ENCODE measurements at regions not wholly inside any gene's neighbourhood (a gene's known extent, or its start where the extent isn't known, plus 50 kb on each side); places are given as distances from the start of the nearest gene placed in this dataset.
A peak's percentile ranks its signal among the peaks of the same experiment; 100 is the strongest.

DNA sequence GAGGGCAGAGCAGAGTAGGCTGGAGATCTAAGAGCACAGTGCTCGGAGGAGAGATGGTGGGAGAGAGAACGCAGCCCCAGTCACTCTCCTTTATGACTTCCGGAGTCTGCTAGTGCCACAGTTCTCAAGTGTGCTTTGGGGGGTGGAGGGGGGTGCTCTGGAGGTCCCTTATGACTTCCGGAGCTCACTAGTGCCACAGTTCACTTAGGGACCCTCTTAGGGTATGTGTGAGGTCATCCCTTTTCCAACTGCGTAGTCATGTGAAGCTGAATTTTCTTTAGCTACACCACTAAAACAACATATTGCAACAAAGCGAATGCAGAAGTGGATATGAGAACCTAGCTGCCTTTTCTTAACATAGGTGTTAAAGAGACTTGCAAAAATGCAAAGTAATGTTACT is 153.7 kb upstream of the KCTD1 start:
- no peak overlapping the region for H3K4me3 ChIP-seq (ENCODE audit: low read depth, low read length)
- H2AFZ ChIP-seq (ENCODE audit: low read length, unreplicated experiment): no peak overlapping the region
- H3K27ac ChIP-seq (ENCODE audit: low read depth, low read length): no peak overlapping the region
- H3K27me3 ChIP-seq (ENCODE audit: insufficient read depth, low read length): peaks cover 30% of the 10 kb centered on the region; the same call in 1 of the 2 replicates
- no peaks in the 10 kb centered on the region for H3K79me2 ChIP-seq (ENCODE audit: control insufficient read depth, insufficient read depth, low read length, unreplicated experiment)
- no peaks in the 10 kb centered on the region for H3K36me3 ChIP-seq (ENCODE audit: insufficient read depth, low read length)
- H3K4me1 ChIP-seq (ENCODE audit: control insufficient read depth, insufficient read depth, low read length, unreplicated experiment): no peaks in the 10 kb centered on the region

DNA sequence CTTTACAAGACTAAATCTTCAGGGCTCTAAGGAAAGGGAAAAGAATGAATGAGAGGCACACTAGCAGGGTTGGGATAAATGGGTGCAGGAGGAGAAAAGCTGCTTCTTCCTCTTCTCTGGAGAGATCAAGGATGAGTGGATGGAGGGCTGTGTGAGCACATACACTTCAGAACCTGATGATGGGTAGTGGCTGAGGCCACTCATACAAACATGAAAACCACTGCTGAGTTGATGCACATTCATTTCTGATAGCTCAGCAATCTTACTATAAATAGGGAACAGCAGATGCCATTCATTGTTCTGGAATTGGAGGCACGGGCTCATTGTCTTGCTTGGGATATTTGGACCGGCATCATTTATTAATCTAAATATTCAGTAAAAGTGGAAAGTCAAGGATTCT is 152.4 kb upstream of the KCTD1 start:
- Histone ChIP-seq H3K4me3 (ENCODE audit: low read depth, low read length) (no peak overlapping the region), H3K27ac (ENCODE audit: low read depth, low read length) (no peak overlapping the region), H3K79me2 (ENCODE audit: control insufficient read depth, insufficient read depth, low read length, unreplicated experiment) (no peaks in the 10 kb centered on the region), H3K36me3 (ENCODE audit: insufficient read depth, low read length) (no peaks in the 10 kb centered on the region), H3K4me1 (ENCODE audit: control insufficient read depth, insufficient read depth, low read length, unreplicated experiment) (no peaks in the 10 kb centered on the region), H3K27me3 (ENCODE audit: insufficient read depth, low read length) (peaks cover 21% of the 10 kb centered on the region; the same call in 1 of the 2 replicates), H2AFZ (ENCODE audit: low read length, unreplicated experiment) (no peak overlapping the region)

GRCh38 chr18:26700201-26700600 is 151.8 kb upstream of the KCTD1 start:
- Histone ChIP-seq H3K79me2 (ENCODE audit: control insufficient read depth, insufficient read depth, low read length, unreplicated experiment) (no peaks in the 10 kb centered on the region), H3K36me3 (ENCODE audit: insufficient read depth, low read length) (no peaks in the 10 kb centered on the region), H3K4me3 (ENCODE audit: low read depth, low read length) (no peak overlapping the region), H2AFZ (ENCODE audit: low read length, unreplicated experiment) (no peak overlapping the region), H3K27ac (ENCODE audit: low read depth, low read length) (no peak overlapping the region), H3K27me3 (ENCODE audit: insufficient read depth, low read length) (peaks cover 25% of the 10 kb centered on the region), H3K4me1 (ENCODE audit: control insufficient read depth, insufficient read depth, low read length, unreplicated experiment) (no peaks in the 10 kb centered on the region)

DNA sequence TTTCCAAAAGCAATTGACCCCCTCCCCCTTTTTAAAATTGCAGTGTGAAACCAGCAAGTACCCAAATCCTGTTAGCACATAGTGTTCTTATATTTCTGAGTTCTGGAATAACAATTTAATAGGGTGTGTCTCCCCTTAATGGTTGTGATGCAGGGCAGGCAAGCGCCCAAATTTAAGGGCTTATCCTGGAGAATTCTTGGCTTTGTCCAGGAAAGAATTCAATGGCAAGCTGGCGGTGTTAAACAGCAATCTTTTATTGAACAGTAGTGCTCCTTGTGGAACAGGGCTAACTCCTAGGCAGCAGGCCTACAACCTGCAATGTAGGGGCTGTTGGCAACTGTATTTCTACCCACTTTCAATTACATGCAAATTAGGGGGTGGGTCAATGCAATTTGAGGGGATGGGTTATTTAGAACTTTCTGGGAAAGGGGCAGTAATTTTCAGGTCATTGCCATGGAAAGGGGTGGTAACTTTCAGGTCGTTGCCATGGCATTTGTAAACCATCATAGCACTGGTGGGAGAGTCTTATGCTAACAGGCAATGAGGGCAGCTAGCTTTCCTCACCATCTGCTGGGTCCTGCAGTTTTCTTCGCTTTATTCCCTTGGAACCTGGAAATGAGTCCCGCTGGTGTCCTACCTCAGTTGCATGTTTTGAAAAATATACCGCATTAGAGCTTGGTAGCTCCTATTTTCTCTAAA is 149.0 kb upstream of the KCTD1 start:
- Histone ChIP-seq H2AFZ (ENCODE audit: low read length, unreplicated experiment) (no peak overlapping the region), H3K27me3 (ENCODE audit: insufficient read depth, low read length) (peaks cover 17% of the 10 kb centered on the region), H3K36me3 (ENCODE audit: insufficient read depth, low read length) (no peaks in the 10 kb centered on the region), H3K4me3 (ENCODE audit: low read depth, low read length) (no peak overlapping the region), H3K79me2 (ENCODE audit: control insufficient read depth, insufficient read depth, low read length, unreplicated experiment) (no peaks in the 10 kb centered on the region), H3K4me1 (ENCODE audit: control insufficient read depth, insufficient read depth, low read length, unreplicated experiment) (no peaks in the 10 kb centered on the region), H3K27ac (ENCODE audit: low read depth, low read length) (no peak overlapping the region)

DNA sequence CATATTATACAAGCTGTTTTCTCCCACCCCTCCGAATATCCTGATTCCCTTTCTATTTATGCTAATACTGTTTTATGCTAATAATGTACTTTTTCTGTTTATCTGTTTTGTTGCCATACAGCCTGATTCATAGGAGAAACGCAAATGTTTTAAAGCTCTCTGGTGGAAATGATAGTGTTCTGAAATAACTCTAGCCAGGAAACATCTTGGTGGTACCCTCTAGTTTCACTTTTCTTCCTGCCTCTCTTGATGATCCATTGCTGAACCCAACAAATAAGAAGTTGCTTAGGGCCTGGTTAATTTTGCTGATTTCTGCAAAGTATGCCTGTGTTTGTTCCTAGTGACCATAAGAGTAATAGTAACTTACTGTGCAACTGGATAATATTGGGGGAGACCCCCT is 148.4 kb upstream of the KCTD1 start:
- Histone ChIP-seq H3K79me2 (ENCODE audit: control insufficient read depth, insufficient read depth, low read length, unreplicated experiment) (no peaks in the 10 kb centered on the region), H3K36me3 (ENCODE audit: insufficient read depth, low read length) (no peaks in the 10 kb centered on the region), H3K4me1 (ENCODE audit: control insufficient read depth, insufficient read depth, low read length, unreplicated experiment) (no peaks in the 10 kb centered on the region)

GRCh38 chr18:26696308-26696707 is 148.0 kb upstream of the KCTD1 start:
- no peak overlapping the region for H3K27ac ChIP-seq (ENCODE audit: low read depth, low read length)
- H3K4me3 ChIP-seq (ENCODE audit: low read depth, low read length): no peak overlapping the region
- H2AFZ ChIP-seq (ENCODE audit: low read length, unreplicated experiment): peak overlapping the region; percentile 41
- H3K4me1 ChIP-seq (ENCODE audit: control insufficient read depth, insufficient read depth, low read length, unreplicated experiment): no peaks in the 10 kb centered on the region
- no peaks in the 10 kb centered on the region for H3K79me2 ChIP-seq (ENCODE audit: control insufficient read depth, insufficient read depth, low read length, unreplicated experiment)
- no peaks in the 10 kb centered on the region for H3K36me3 ChIP-seq (ENCODE audit: insufficient read depth, low read length)
- H3K27me3 ChIP-seq (ENCODE audit: insufficient read depth, low read length): peaks cover 17% of the 10 kb centered on the region

More for the DNA sequence above, 148.4 kb upstream of the KCTD1 start:
- Histone ChIP-seq H3K27ac (ENCODE audit: low read depth, low read length) (no peak overlapping the region), H3K4me3 (ENCODE audit: low read depth, low read length) (no peak overlapping the region), H3K27me3 (ENCODE audit: insufficient read depth, low read length) (peaks cover 17% of the 10 kb centered on the region), H2AFZ (ENCODE audit: low read length, unreplicated experiment) (no peak overlapping the region)

DNA sequence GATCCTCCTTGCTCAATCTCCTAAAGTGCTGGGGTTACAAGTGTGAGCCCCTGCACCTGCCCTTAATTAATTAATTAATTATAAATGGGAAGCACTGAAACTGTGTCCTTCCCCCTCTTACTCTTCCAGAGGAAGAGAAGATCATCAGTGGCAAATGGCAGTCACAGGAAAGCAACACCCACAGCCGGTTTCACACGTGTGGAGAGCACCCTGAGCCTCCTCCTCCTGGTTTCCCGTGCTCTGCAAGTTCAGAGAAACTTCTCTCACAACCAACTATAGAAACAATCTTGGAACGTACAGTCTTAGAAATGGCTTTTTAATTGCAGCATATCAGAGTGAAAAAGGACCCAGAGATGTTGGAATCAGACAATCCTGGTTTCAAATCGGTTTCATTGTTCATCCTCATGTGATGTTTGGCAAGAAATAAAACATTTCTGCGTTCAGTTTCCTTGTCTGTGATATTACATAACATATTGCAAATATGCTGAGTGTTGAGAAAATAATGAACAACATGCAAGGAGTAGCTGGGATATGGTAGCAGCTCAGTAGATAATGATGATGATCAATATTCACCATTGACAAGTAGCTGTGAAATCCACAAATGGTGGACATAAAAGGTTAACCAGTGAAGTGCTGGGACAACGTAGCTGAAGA is 141.0 kb upstream of the KCTD1 start:
- Histone ChIP-seq H3K27ac (ENCODE audit: low read depth, low read length) (no peak overlapping the region), H3K79me2 (ENCODE audit: control insufficient read depth, insufficient read depth, low read length, unreplicated experiment) (no peaks in the 10 kb centered on the region), H3K36me3 (ENCODE audit: insufficient read depth, low read length) (no peaks in the 10 kb centered on the region), H3K27me3 (ENCODE audit: insufficient read depth, low read length) (peaks cover 36% of the 10 kb centered on the region), H2AFZ (ENCODE audit: low read length, unreplicated experiment) (no peak overlapping the region), H3K4me3 (ENCODE audit: low read depth, low read length) (no peak overlapping the region), H3K4me1 (ENCODE audit: control insufficient read depth, insufficient read depth, low read length, unreplicated experiment) (no peaks in the 10 kb centered on the region)

DNA sequence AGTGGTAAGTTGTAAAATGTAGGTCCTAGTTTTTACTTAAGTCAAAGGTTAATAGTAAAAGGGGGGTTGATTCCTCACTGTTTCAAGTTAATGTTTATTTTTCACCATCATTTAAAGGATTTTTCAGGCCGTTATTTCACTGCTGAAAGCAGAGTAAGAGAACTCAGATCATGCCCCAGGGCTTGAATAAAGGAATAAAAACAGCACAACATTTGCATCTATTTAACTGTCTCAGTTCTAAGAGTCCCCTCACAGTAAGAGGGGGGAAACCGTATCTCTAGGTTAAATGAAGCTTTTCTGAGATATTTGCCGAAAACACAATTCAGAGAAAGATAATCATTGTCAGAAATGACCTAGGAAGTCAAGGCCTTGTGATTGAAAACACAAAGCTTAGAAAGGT is 138.2 kb upstream of the KCTD1 start:
- Histone ChIP-seq H3K4me1 (ENCODE audit: control insufficient read depth, insufficient read depth, low read length, unreplicated experiment) (no peaks in the 10 kb centered on the region), H3K27me3 (ENCODE audit: insufficient read depth, low read length) (peaks cover 48% of the 10 kb centered on the region), H2AFZ (ENCODE audit: low read length, unreplicated experiment) (no peak overlapping the region), H3K36me3 (ENCODE audit: insufficient read depth, low read length) (no peaks in the 10 kb centered on the region), H3K27ac (ENCODE audit: low read depth, low read length) (no peak overlapping the region), H3K4me3 (ENCODE audit: low read depth, low read length) (no peak overlapping the region), H3K79me2 (ENCODE audit: control insufficient read depth, insufficient read depth, low read length, unreplicated experiment) (no peaks in the 10 kb centered on the region)

- no peaks in the 10 kb centered on the region for H3K4me1 ChIP-seq (ENCODE audit: control insufficient read depth, insufficient read depth, low read length, unreplicated experiment)
- H3K4me3 ChIP-seq (ENCODE audit: low read depth, low read length): no peak overlapping the region
- H2AFZ ChIP-seq (ENCODE audit: low read length, unreplicated experiment): no peak overlapping the region
- no peaks in the 10 kb centered on the region for H3K79me2 ChIP-seq (ENCODE audit: control insufficient read depth, insufficient read depth, low read length, unreplicated experiment)
- H3K27ac ChIP-seq (ENCODE audit: low read depth, low read length): no peak overlapping the region
- H3K27me3 ChIP-seq (ENCODE audit: insufficient read depth, low read length): peaks cover 58% of the 10 kb centered on the region
- H3K36me3 ChIP-seq (ENCODE audit: insufficient read depth, low read length): no peaks in the 10 kb centered on the region
Measured at GRCh38 chr18:26685438-26686157, 137.2 kb upstream of the KCTD1 start.

GRCh38 chr18:26677957-26678356 is 129.6 kb upstream of the KCTD1 start:
- no peaks in the 10 kb centered on the region for H3K4me1 ChIP-seq (ENCODE audit: control insufficient read depth, insufficient read depth, low read length, unreplicated experiment)
- H3K27ac ChIP-seq (ENCODE audit: low read depth, low read length): no peak overlapping the region
- H3K79me2 ChIP-seq (ENCODE audit: control insufficient read depth, insufficient read depth, low read length, unreplicated experiment): no peaks in the 10 kb centered on the region
- H3K4me3 ChIP-seq (ENCODE audit: low read depth, low read length): no peak overlapping the region
- no peaks in the 10 kb centered on the region for H3K36me3 ChIP-seq (ENCODE audit: insufficient read depth, low read length)
- peaks cover 38% of the 10 kb centered on the region for H3K27me3 ChIP-seq (ENCODE audit: insufficient read depth, low read length)
- H2AFZ ChIP-seq (ENCODE audit: low read length, unreplicated experiment): no peak overlapping the region

All from ACC112 (cell line).